NCI-H2196 treated with DMSO at 0.1 percent for 48 hours (cell line): ENCODE measurements at regions not wholly inside any gene's neighbourhood (a gene's known extent, or its start where the extent isn't known, plus 50 kb on each side); places are given as distances from the start of the nearest gene placed in this dataset.
"Not testable (repeated sequence)": the region's sequence is repeated elsewhere in the genome, so short reads cannot be mapped to it uniquely, and the experiment has no call there.

Source experiments
- DNase-seq: peaks from one replicate; lab custom pipeline; 2025; ENCODE audit not compliant: unreplicated experiment; lab: John Stamatoyannopoulos, UW

DNA sequence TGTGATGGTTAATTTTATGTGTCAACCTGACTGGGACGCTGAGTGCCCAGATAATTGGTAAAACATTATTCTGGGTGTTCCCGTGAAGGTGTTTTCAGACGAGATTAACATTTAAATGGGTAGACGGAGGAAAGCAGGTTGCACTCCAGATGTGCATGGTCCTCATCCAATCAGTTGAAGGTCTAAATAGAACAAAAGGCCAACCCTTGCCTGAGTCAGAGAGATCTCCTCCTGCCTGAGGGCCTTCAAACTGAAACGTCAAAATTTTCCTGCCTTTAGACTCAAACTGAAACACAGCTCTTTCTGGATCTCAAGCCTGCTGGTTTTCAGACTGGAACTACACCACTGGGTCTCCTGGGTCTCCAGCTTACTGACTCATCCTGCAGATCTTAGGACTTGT, 73.5 kb downstream of the NPIPA8 start:
- not testable (repeated sequence) for DNase-seq

DNA sequence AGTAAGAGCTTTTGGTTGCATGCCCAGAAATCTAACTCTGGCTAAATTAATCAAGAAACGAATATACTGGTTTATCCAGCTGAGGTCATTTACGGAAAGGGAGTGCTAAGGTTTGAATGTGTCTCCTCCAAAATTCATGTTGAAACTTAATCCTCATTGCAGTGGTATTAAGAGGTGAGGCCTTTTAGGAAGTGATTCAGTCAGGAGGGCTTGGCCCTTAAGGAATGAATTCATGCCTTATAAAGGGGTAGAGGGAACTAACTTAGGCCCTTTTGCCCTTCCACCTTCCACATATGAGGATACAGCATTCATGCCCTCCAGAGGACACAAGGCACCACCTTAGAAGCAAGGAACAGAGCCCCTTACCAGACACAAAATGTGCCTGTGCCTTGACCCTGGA, 74.7 kb downstream of the NPIPA8 start:
- not testable (repeated sequence) for DNase-seq

DNA sequence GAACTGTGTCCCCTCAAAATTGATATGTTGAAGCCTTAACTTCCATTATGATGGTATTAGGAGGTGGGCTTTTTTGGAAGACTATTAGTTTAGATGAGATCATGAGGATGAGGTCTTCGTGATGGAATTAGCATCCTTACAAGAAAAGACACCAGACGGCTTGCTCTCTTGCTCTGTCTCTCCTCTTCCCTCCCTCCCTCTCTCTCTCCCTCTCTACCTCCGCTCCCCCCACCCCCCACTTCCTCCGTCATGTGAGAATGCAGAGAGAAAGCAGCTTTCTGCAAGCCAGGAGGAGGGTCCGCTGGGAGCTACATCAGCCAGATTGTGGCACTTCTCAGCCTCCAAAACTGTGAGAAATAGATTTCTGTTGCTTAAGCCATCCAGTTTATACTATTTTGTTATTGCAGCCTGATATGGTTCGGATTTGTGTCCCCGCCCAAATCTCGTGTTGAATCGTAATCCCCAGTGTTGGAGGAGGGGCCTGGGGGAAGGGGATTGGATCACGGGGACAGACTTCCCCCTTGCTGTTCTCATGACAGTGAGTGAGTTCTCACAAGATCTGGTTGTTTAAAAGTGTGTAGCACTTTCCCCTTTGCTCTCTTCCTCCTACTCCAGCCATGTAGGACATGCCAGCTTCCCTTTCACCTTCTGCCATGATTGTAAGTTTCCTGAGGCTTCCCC, 76.9 kb downstream of the NPIPA8 start:
- not testable (repeated sequence) for DNase-seq

- DNase-seq: not testable (repeated sequence)
These were observed 83.6 kb downstream of the NPIPA8 start for GRCh38 chr16:18252943-18253342.

GRCh38 chr16:18230505-18230904, 106.0 kb downstream of the NPIPA8 start:
- not testable (repeated sequence) for DNase-seq

DNA sequence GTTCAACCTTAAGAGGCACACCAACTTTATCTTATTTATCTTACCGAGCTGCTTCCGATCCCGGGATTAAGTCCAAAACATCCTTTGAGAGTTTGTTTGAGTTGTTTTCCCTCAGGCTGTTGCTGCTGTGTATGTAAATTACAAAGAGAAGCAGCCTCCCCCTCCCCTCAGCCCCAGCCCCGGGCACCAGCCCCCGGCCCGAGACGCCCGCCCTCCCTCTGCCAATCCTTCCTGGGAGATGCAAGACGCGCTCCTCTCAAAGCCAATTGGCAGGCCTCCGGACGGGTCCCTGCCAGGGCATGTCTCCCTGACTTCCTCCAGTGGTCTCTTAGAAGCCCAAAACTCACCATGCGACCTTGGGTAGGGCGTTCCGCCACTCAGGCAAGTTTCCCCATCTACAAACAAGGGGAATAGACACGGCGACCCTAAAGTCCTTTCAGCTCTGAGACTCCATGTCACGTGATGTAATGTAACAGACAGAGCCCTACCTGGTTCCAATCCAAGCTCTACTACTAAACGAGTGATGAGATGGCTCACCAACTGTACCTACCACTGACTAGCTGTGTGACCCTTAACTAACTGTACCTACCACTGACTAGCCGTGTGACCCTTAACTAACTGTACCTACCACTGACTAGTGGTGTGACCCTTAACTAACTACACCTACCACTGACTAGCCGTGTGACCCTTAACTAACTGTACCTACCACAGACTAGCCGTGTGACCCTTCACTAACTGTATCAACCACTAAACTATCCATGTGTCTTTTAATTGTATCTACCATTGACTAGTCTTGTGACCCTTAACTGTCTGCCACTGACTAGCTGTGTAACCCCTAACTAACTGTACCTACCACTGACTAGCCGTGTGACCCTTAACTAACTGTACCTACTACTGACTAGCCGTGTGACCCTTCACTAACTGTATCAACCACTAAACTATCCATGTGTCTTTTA, 114.2 kb downstream of the NPIPA8 start:
- DNase-seq: not testable (repeated sequence)

DNA sequence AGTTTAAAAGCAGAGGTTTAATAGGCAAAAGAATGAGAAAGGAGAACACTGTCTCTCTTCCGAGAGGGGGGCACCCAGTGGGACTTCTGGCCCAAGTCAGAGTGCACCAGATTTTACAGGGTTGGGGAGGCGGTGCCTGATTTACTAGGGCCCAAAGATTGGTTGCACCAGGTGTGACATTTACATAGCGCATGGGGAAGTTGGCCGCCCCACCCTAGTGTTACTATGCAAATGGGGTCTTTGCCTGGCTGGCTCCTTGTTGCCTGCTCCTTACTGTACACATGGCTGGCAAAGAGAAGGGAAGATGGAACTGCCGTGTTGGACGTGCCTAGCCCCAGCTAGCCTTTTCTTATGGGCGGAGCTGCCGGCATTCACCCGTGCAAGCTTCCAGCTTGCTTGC, 118.8 kb downstream of the NPIPA8 start:
- not testable (repeated sequence) for DNase-seq

- DNase-seq: not testable (repeated sequence)
These were observed 119.7 kb downstream of the NPIPA8 start for GRCh38 chr16:18216814-18217213.

GRCh38 chr16:18213810-18214209, 122.7 kb downstream of the NPIPA8 start:
- DNase-seq: not testable (repeated sequence)

GRCh38 chr16:18211505-18211904, 125.0 kb downstream of the NPIPA8 start:
- DNase-seq: not testable (repeated sequence)

DNA sequence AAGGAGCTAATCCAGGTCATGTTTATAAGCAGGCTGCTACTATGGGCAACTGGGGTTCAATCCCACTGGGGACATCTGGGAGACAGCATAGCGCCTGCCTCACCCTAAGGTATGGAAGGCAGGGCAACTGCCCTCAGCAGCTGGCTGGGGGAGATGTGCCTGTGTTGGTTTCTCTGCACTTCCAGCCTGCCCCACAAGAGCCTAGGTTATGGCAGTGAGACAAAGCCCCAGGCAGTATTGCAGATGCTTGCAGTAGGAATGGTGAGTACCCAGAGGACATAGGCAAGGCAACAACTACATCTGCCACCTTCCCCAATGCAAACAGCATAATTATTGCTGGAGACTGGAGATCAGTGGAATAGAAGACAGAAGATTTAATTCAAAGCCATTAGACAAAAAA, 131.8 kb downstream of the NPIPA8 start:
- not testable (repeated sequence) for DNase-seq

DNA sequence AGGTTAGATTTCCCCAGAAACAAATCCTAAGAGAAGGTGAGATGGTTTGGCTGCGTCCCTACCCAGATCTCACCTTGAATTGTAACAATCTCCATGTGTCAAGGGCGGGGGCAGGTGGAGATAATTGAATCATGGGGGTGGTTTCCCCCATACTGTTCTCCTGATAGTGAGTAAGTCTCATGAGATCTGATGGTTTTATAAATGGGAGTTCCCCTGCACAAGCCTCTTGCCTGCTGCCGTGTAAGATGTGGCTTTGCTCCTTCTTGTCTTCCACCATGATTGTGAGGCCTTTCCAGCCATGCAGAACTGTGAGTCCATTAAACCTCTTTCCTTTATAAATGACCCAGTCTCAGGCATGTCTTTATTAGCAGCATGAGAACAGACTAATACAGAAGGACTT, 132.2 kb downstream of the NPIPA8 start:
- not testable (repeated sequence) for DNase-seq

- DNase-seq: not testable (repeated sequence)
These were observed 135.0 kb downstream of the NPIPA8 start for GRCh38 chr16:18201511-18201910.

DNA sequence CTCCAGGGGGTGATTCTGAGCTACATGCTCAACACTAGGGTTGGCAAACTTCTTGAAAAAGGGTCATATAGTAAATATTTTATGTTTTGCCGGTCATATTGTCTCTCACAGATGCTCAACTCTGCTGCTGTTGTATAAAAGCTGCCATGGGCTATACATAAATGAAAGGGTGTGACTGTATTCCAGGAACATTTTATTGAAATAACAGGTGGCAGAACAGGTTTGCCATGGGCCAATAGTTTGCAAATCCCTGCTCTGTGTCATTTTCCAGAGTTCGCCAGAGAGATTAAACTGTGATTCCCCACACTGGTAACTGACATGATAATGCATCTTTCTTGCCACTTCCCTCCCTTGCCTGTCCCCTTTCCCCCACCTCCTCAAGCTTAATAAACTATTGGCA, 144.1 kb downstream of the NPIPA8 start:
- DNase-seq: not testable (repeated sequence)

GRCh38 chr16:18190179-18190578, 146.4 kb downstream of the NPIPA8 start:
- DNase-seq: not testable (repeated sequence)

- not testable (repeated sequence) for DNase-seq
These were observed 151.8 kb downstream of the NPIPA8 start for GRCh38 chr16:18184755-18185154.

DNA sequence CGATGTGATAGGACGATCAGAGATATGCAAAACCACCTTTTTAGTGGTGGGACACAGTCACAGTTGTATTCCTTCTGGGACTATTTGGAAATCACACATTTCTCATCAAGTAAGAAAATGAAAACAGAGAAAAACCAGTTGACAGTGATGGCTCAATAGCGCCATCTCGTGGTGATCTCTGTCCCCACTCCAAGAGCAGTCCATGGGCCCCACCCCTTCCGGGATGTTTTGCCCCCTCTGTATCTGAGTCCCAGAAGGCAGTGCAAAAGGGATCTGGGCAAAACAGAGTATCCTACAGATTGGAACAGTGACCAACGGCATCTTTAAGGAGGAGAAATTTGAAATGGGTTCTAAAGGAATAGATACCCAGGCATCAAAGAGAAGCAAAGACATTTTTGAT, 155.5 kb downstream of the NPIPA8 start:
- not testable (repeated sequence) for DNase-seq

- not testable (repeated sequence) for DNase-seq
These were observed 162.5 kb downstream of the NPIPA8 start for GRCh38 chr16:18173945-18174497.

GRCh38 chr16:18162293-18162692, 174.2 kb downstream of the NPIPA8 start:
- DNase-seq: not testable (repeated sequence)

DNA sequence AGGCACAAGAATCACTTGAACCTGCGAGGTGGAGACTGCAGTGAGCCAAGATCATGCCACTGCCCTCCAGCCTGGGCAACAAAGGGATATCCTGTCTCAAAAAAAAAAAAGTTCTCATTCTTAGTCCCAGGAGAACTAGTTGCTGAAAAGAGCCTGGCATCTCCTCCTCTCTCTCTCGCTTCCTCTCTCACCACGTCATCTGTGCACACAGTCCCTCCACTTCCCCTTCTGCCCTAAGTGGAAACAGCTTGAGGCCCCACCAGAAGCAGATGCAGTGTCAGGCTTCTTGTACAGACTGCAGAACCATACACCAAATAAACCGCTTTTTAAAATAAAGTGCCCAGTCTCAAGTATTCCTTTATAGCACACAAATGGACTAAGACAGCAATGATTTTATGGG, 175.3 kb downstream of the NPIPA8 start:
- not testable (repeated sequence) for DNase-seq

GRCh38 chr16:18159185-18159584, 177.4 kb downstream of the NPIPA8 start:
- DNase-seq: not testable (repeated sequence)
